Thyroid gland (tissue), 4 donors: ENCODE measurements at regions not wholly inside any gene's neighbourhood (a gene's known extent, or its start where the extent isn't known, plus 50 kb on each side); places are given as distances from the start of the nearest gene placed in this dataset.

Experiments
- DNase-seq, 2 donors: peaks; one replicate each; pipeline ENCODE4 v3.0.0-alpha.2; 2019
- H3K27ac ChIP-seq, 3 donors: fragments of 200-600 bp; sonication (generic); 1 replicate in 2 of 3; 2 replicates in 1 of 3; pipeline ENCODE4 v1.5.1; 2016 to 2019; ENCODE audit warnings: mild to moderate bottlenecking in 1 of 3, moderate library complexity in 1 of 3
- H3K27me3 ChIP-seq: fragments of 200-600 bp; sonication (generic); one replicate; pipeline ENCODE4 v1.5.1; 2019
- H3K36me3 ChIP-seq, 2 donors: fragments of 200-600 bp; sonication (generic); one replicate each; pipeline ENCODE4 v1.5.1; 2016 to 2019
- H3K4me1 ChIP-seq, 2 donors: fragments of 200-600 bp; sonication (generic); one replicate each; pipeline ENCODE4 v1.5.1; 2017 to 2019
- H3K4me3 ChIP-seq, 3 donors: fragments of 200-600 bp; sonication (generic); replicated peaks in 1 of 3; 1 replicate in 2 of 3; 2 replicates in 1 of 3; pipeline ENCODE4 v1.5.1; 2016; ENCODE audit warnings: mild to moderate bottlenecking in 1 of 3
- H3K9me3 ChIP-seq: fragments of 200-600 bp; sonication (generic); one replicate; pipeline ENCODE4 v1.5.1; 2017
- POLR2A ChIP-seq, 2 donors: fragments of 450-650 bp; IDR thresholded peaks; one replicate each; pipeline ENCODE4 v1.6.1; 2017; ENCODE audit warnings: antibody characterized with exemption in 2 of 2, mild to moderate bottlenecking in 2 of 2, moderate library complexity in 1 of 2
- WGBS, 2 donors: methylation state at CpG; one replicate each; pipeline ENCODE4 v1.1.5; 2017; 5-methylcytosine and 5-hydroxymethylcytosine counted together
- intact Hi-C: fragments of 100-400 bp; cut with DNase I; formaldehyde crosslinking; loops from one replicate; pipeline ENCODE4 v1.15.1; 2023
- TF ChIP-seq, protein P1 (sequence below), 6 experiments: fragments of 200-600 bp in 3 of 6; fragments of 450-650 bp in 3 of 6; sonication (generic) in 3 of 6; IDR thresholded peaks; one replicate each; pipeline ENCODE4 v1.5.1; 2016 to 2019; ENCODE audit warnings: antibody characterized with exemption in 6 of 6, mild to moderate bottlenecking in 2 of 6, inconsistent platforms in 1 of 6, moderate library complexity in 1 of 6

DNA sequence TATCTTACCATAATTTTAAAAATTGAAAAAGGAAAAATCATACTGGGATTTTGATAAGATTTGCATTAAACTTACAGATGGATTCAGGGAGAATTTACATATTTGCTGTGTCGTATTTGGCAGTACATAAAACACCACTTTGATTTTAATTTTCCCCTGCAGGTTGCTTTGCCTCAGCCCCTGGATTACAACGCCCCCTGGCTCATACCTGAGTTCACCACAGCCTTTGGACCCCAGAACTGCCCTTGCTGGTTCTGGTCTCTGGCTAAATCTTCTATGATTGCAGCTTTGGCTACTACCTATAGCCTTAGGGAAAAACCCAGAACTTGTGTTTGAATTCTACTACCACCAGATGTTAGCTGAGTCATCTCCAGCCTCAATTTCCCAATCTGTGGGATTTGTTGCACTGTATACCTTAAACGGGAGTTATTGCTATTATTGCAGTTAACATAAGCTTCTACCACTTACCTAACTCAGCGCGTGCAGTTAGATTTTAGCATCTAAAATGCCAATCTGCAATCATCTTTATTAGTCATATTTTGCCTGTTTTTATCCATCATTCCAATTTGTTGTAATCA lies 315.7 kb upstream of the GADL1 start:
- 83 to 91% methylated on average over 5 of the region's 5 CpGs for WGBS, 2 donors
- TF ChIP-seq, protein P1, sequence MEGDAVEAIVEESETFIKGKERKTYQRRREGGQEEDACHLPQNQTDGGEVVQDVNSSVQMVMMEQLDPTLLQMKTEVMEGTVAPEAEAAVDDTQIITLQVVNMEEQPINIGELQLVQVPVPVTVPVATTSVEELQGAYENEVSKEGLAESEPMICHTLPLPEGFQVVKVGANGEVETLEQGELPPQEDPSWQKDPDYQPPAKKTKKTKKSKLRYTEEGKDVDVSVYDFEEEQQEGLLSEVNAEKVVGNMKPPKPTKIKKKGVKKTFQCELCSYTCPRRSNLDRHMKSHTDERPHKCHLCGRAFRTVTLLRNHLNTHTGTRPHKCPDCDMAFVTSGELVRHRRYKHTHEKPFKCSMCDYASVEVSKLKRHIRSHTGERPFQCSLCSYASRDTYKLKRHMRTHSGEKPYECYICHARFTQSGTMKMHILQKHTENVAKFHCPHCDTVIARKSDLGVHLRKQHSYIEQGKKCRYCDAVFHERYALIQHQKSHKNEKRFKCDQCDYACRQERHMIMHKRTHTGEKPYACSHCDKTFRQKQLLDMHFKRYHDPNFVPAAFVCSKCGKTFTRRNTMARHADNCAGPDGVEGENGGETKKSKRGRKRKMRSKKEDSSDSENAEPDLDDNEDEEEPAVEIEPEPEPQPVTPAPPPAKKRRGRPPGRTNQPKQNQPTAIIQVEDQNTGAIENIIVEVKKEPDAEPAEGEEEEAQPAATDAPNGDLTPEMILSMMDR (IDR thresholded peaks at IDR 0.05), result no peak
- no peak for TF ChIP-seq POLR2A (IDR thresholded peaks at IDR 0.05)
- H3K4me3 ChIP-seq, result no peak overlapping the region

DNA sequence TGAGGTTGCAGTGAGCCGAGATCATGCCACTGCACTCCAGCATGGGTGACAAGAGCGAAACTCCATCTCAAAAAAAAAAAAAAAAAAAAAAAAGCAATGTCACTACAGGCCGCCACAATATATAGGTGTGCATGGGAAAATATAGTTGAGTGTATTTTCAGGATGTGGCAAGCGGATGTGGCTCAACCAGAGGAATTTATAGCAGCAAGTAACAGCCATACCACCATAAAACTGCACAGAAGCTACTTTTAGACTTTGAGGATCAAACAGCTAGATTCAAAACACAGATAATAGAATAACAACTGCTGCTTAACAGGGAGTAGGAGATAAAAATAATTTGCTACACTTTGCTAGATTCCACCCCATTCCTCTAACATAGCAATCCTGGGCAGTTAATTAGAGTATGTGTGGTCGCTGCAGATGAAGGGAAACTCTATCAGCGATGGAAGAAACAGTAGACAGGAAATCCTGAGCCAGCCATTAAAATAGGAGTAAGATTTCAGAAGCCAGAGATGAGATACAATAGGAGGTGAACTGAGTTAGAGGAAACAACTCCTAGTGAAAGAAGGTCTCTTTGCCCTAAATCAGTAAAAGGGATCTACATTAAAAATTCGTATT lies 318.7 kb upstream of the STT3B start:
- no peak overlapping the region for H3K27ac ChIP-seq
- H3K4me3 ChIP-seq, result no peak overlapping the region
- H3K9me3 ChIP-seq, result no peaks in the 10 kb centered on the region
- 85 to 94% methylated on average over 7 of the region's 7 CpGs for WGBS, 2 donors
- H3K27me3 ChIP-seq, result no peaks in the 10 kb centered on the region
- no peaks in the 10 kb centered on the region for H3K36me3 ChIP-seq
- intact Hi-C loops, result no loop called here
- TF ChIP-seq, protein P1 (IDR thresholded peaks at IDR 0.05), result no peak
- TF ChIP-seq POLR2A (IDR thresholded peaks at IDR 0.05), result no peak
- no peaks in the 10 kb centered on the region for H3K4me1 ChIP-seq
- no peak for DNase-seq

More for the DNA sequence above, 315.7 kb upstream of the GADL1 start:
- H3K36me3 ChIP-seq, result no peaks in the 10 kb centered on the region
- intact Hi-C loops, result no loop called here
- H3K9me3 ChIP-seq, result no peaks in the 10 kb centered on the region
- H3K4me1 ChIP-seq, result no peaks in the 10 kb centered on the region
- no peak overlapping the region for H3K27ac ChIP-seq
- no peak for DNase-seq
- no peaks in the 10 kb centered on the region for H3K27me3 ChIP-seq

DNA sequence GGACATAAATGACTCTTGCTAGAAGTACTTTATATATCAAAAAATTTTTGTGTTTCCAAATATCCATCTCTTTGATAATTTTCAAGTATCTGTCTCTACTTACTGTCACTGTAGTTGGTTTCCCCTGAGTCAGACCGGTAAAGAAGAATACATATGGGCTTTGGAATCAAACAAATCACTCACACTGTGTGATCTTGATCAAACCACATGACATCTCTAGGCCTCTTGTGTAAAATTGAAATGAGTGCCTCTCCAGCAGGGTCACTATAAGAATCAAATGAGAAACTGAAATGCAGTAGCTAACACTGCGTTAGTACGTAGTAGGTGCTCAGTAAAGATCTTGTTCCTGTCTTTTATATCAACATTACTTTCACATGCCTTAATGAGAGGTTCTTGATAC lies 314.6 kb upstream of the STT3B start:
- no peaks in the 10 kb centered on the region for H3K27me3 ChIP-seq
- no peak overlapping the region for H3K27ac ChIP-seq
- no peaks in the 10 kb centered on the region for H3K36me3 ChIP-seq
- no peak for DNase-seq
- intact Hi-C loops, result no loop called here
- TF ChIP-seq POLR2A (IDR thresholded peaks at IDR 0.05), result no peak
- TF ChIP-seq, protein P1 (IDR thresholded peaks at IDR 0.05), result no peak
- no peak overlapping the region for H3K4me3 ChIP-seq
- peaks cover 7 to 8% of the 10 kb centered on the region in 2 donors for H3K4me1 ChIP-seq
- WGBS, 2 donors, result 93 to 97% methylated on average over 3 of the region's 3 CpGs
- no peaks in the 10 kb centered on the region for H3K9me3 ChIP-seq

DNA sequence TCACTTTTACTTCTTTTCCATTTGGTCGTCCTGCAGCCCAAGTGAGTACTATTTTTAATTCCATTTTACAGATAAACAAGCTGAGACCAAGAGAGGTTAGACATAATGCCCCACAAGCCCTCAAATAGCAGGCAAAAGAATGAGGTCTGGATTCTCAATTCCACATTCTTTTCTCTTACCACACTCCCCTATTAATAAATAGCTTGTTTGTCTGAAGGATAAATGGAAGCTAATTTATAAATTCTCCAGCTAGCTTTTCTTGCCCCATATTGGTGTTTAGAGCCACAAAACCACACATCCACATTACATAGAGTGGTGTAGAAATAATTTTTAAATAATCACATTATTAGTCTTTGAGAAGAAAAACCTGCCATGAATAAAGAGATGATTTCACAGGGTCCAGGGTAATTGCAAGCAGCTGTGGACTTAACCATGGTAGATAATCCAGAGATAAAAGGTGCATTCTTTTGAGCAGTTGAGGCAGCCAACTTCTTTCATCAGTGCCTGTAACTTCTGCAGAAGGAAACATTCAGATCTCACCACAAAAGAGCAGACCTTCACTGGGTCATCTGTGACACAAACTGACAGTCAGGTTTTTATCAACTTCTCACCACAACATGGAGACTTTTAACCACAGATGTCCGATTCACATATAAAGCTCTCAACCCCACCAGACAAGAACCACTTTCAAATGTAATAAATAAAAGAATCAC lies 313.4 kb upstream of the STT3B start:
- WGBS, 2 donors, result 84 to 85% methylated on average over 2 of the region's 2 CpGs
- H3K4me3 ChIP-seq, result no peak overlapping the region
- no peak for DNase-seq
- H3K36me3 ChIP-seq, result no peaks in the 10 kb centered on the region
- no peaks in the 10 kb centered on the region for H3K9me3 ChIP-seq
- peaks cover 15% of the 10 kb centered on the region in 2 donors for H3K4me1 ChIP-seq
- no peaks in the 10 kb centered on the region for H3K27me3 ChIP-seq
- no peak for TF ChIP-seq POLR2A (IDR thresholded peaks at IDR 0.05)
- TF ChIP-seq, protein P1 (IDR thresholded peaks at IDR 0.05), result no peak
- no peak overlapping the region for H3K27ac ChIP-seq
- intact Hi-C loops, result no loop called here

DNA sequence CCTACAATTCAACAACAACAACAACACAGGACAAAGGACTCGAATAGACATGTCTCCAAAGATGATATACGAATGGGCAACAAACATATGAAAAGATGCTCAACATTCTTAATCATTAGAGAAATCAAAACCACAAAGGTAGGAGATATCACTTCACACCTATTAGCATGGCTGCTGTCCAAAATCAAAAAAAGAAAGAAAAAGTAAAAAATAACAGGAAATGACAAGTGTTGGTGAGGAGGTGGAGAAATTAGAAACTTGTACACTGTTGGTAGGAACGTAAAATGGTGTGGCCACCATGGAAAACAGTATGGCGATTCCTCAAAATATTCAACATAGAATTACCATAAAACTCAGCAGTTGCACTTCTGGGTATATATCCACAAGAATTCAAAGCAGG lies 312.3 kb upstream of the STT3B start:
- Histone ChIP-seq H3K9me3 (no peaks in the 10 kb centered on the region), H3K27me3 (no peaks in the 10 kb centered on the region), H3K36me3 (no peaks in the 10 kb centered on the region), H3K27ac (no peak overlapping the region), H3K4me3 (no peak overlapping the region), H3K4me1 (peaks cover 17 to 19% of the 10 kb centered on the region in 2 donors)
- TF ChIP-seq, protein P1 (IDR thresholded peaks at IDR 0.05), result no peak
- no peak for TF ChIP-seq POLR2A (IDR thresholded peaks at IDR 0.05)
- intact Hi-C loops, result no loop called here
- WGBS, 2 donors, result 90 to 92% methylated on average over 4 of the region's 4 CpGs
- DNase-seq, result no peak
